HEK293 (cell line): ENCODE measurements at regions not wholly inside any gene's neighbourhood (a gene's known extent, or its start where the extent isn't known, plus 50 kb on each side); places are given as distances from the start of the nearest gene placed in this dataset.
A peak's percentile ranks its signal among the peaks of the same experiment; 100 is the strongest.

ENCODE experiments used
- CTCF ChIA-PET: fragments of 350-600 bp; formaldehyde crosslinking; extraction: SDS; loops from one replicate; lab custom pipeline; 2021; ENCODE audit warnings: antibody characterized with exemption; lab: Yijun Ruan, JAX
- POLR2A ChIA-PET: fragments of 300-600 bp; formaldehyde crosslinking; extraction: SDS; loops from one replicate; lab custom pipeline; 2020; ENCODE audit warnings: antibody characterized with exemption, inconsistent platforms; lab: Yijun Ruan, JAX
- H3K27ac ChIP-seq: fragments of 200-500 bp; sonication (Bioruptor generic); 2 replicates; pipeline ENCODE4 v1.5.1; 2014; ENCODE audit warnings: low read depth, low read length, control low read depth, inconsistent platforms; ENCODE audit errors: extremely low read depth
- H3K36me3 ChIP-seq, 2 experiments: fragments of 200-500 bp in 1 of 2; sonication (Bioruptor generic) in 1 of 2; 1 replicate in 1 of 2; 2 replicates in 1 of 2; pipeline ENCODE4 v1.5.1; 2014 to 2017; ENCODE audit warnings: inconsistent platforms in 2 of 2, low read length in 2 of 2; ENCODE audit not compliant: control insufficient read depth in 2 of 2, insufficient read depth in 1 of 2
- H3K4me1 ChIP-seq: fragments of 200-500 bp; sonication (Bioruptor generic); 2 replicates; pipeline ENCODE4 v1.5.1; 2014; ENCODE audit warnings: mild to moderate bottlenecking, low read length, inconsistent platforms; ENCODE audit not compliant: control insufficient read depth, insufficient read depth
- H3K4me3 ChIP-seq: 2 replicates; pipeline ENCODE4 v1.5.1; 2011; ENCODE audit warnings: low read depth, mild to moderate bottlenecking, control low read depth, low read length, moderate library complexity
- H3K9me3 ChIP-seq: fragments of 200-500 bp; sonication (Bioruptor generic); 2 replicates; pipeline ENCODE4 v1.5.1; 2014; ENCODE audit warnings: low read depth, low read length, inconsistent platforms; ENCODE audit not compliant: control insufficient read depth, insufficient read depth
- MYNN ChIP-seq: fragments of 450-650 bp; formaldehyde crosslinking; IDR thresholded peaks from 2 replicates; pipeline ENCODE4 v1.5.1; 2016; ENCODE audit warnings: missing biosample characterization, missing genetic modification characterization, borderline replicate concordance
- OSR2 ChIP-seq: fragments of 450-650 bp; formaldehyde crosslinking; IDR thresholded peaks from 2 replicates; pipeline ENCODE4 v1.5.1; 2016; ENCODE audit warnings: missing biosample characterization, missing genetic modification characterization
- OVOL3 ChIP-seq: fragments of 450-650 bp; formaldehyde crosslinking; IDR thresholded peaks from 2 replicates; pipeline ENCODE4 v1.5.1; 2016; ENCODE audit warnings: missing biosample characterization, missing genetic modification characterization
- PRDM1 ChIP-seq: fragments of 450-650 bp; formaldehyde crosslinking; IDR thresholded peaks from 2 replicates; pipeline ENCODE4; 2016; ENCODE audit warnings: missing biosample characterization, missing genetic modification characterization
- PRDM2 ChIP-seq: fragments of 450-650 bp; formaldehyde crosslinking; IDR thresholded peaks from 2 replicates; pipeline ENCODE4 v1.5.1; 2016; ENCODE audit warnings: missing biosample characterization, missing genetic modification characterization, borderline replicate concordance
- REST ChIP-seq: fragments of 450-650 bp; formaldehyde crosslinking; IDR thresholded peaks from 2 replicates; pipeline ENCODE4 v1.5.1; 2016; ENCODE audit warnings: missing biosample characterization, missing genetic modification characterization
- TSHZ1 ChIP-seq: fragments of 450-650 bp; formaldehyde crosslinking; IDR thresholded peaks from 2 replicates; pipeline ENCODE4 v1.5.1; 2016; ENCODE audit warnings: missing biosample characterization, missing genetic modification characterization, borderline replicate concordance
- ZNF138 ChIP-seq: fragments of 450-650 bp; formaldehyde crosslinking; IDR thresholded peaks from 2 replicates; pipeline ENCODE4 v1.5.1; 2016; ENCODE audit warnings: missing biosample characterization, missing genetic modification characterization, borderline replicate concordance
- ZNF214 ChIP-seq: fragments of 450-650 bp; formaldehyde crosslinking; IDR thresholded peaks from 2 replicates; pipeline ENCODE4 v1.5.1; 2017; ENCODE audit warnings: missing biosample characterization, mild to moderate bottlenecking, missing genetic modification characterization, borderline replicate concordance
- ZNF280D ChIP-seq: fragments of 450-650 bp; formaldehyde crosslinking; IDR thresholded peaks from 2 replicates; pipeline ENCODE4 v1.5.1; 2016; ENCODE audit warnings: missing biosample characterization, missing genetic modification characterization
- ZNF544 ChIP-seq: fragments of 450-650 bp; formaldehyde crosslinking; IDR thresholded peaks from 2 replicates; pipeline ENCODE4 v1.5.0; 2017; ENCODE audit warnings: missing biosample characterization, missing genetic modification characterization
- ZNF580 ChIP-seq: fragments of 450-650 bp; formaldehyde crosslinking; IDR thresholded peaks from 2 replicates; pipeline ENCODE4 v1.5.1; 2016; ENCODE audit warnings: missing biosample characterization, missing genetic modification characterization
- ZNF626 ChIP-seq: fragments of 450-650 bp; sonication (Bioruptor Pico); formaldehyde crosslinking; IDR thresholded peaks from 2 replicates; pipeline ENCODE4 v1.5.1; 2018; ENCODE audit warnings: missing biosample characterization, missing genetic modification characterization, inconsistent platforms
- ZNF830 ChIP-seq: fragments of 450-650 bp; IDR thresholded peaks from 2 replicates; pipeline ENCODE4 v1.5.0; 2018; ENCODE audit warnings: missing biosample characterization, missing genetic modification characterization, low read depth, mild to moderate bottlenecking, moderate library complexity
- ZSCAN23 ChIP-seq: fragments of 450-650 bp; formaldehyde crosslinking; IDR thresholded peaks from 2 replicates; pipeline ENCODE4 v1.5.1; 2016; ENCODE audit warnings: missing biosample characterization, missing genetic modification characterization
- ZSCAN4 ChIP-seq: fragments of 450-650 bp; formaldehyde crosslinking; IDR thresholded peaks from 2 replicates; pipeline ENCODE4 v1.5.1; 2017; ENCODE audit warnings: missing biosample characterization, missing genetic modification characterization

GRCh38 chr10:10831085-10831484 lies 186.6 kb upstream of the CELF2 start:
- Histone ChIP-seq H3K27ac (no peak overlapping the region), H3K4me3 (no peak overlapping the region), H3K36me3 (no peaks in the 10 kb centered on the region), H3K9me3 (no peaks in the 10 kb centered on the region), H3K4me1 (no peaks in the 10 kb centered on the region)
- ChIA-PET CTCF (no interaction called here), POLR2A (no interaction called here)
- TF ChIP-seq OVOL3 (tag by site-specific recombination) (no peak), PRDM2 (tag by site-specific recombination) (no peak), ZNF830 (no peak), ZNF138 (no peak), ZNF544 (no peak), ZSCAN23 (tag by site-specific recombination) (no peak), TSHZ1 (tag by site-specific recombination) (no peak), OSR2 (no peak)

- no peak overlapping the region for H3K4me3 ChIP-seq
- ChIA-PET CTCF (no interaction called here), POLR2A (no interaction called here)
- H3K9me3 ChIP-seq: no peaks in the 10 kb centered on the region
- H3K36me3 ChIP-seq: no peaks in the 10 kb centered on the region
- H3K4me1 ChIP-seq: no peaks in the 10 kb centered on the region
- no peak overlapping the region for H3K27ac ChIP-seq
- TF ChIP-seq ZNF626 (tag by site-specific recombination) (no peak), PRDM1 (tag by site-specific recombination) (no peak), ZNF280D (tag by site-specific recombination) (peak; percentile 64; the same call in 1 of the 2 replicates), ZNF138 (no peak), ZNF580 (0 out of 2 replicates have a peak, but pooled peaks have one; percentile 41), ZSCAN4 (tag by site-specific recombination) (no peak), ZNF214 (tag by site-specific recombination) (no peak), MYNN (tag by site-specific recombination) (no peak), REST (tag by site-specific recombination) (no peak)
These were observed 183.7 kb upstream of the CELF2 start for GRCh38 chr10:10833955-10834354.
